COLO668 (cell line): ENCODE measurements at regions not wholly inside any gene's neighbourhood (a gene's known extent, or its start where the extent isn't known, plus 50 kb on each side); places are given as distances from the start of the nearest gene placed in this dataset.

ENCODE experiments used
- DNase-seq: peaks from one replicate; lab custom pipeline; 2025; ENCODE audit not compliant: unreplicated experiment; lab: John Stamatoyannopoulos, UW

DNA sequence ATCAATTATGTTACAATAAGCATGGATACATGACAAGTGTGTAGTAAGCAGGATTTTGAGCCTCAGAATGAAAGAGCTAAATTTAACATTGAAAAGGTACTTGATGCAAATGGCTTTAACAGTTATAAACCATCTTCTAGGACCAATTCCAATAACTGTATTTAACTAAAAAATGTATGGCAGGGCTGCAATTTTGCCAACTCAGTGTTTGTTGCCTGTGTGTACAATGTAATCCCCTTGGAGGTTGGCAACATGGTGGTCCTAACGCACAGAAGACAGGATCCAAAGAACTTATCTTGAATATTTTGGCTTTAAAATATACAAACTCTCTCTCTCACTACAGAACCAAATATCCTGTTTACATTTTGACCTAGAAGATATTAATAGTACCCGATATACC, 2314.1 kb downstream of the LRRC4C start:
- no peak for DNase-seq

DNA sequence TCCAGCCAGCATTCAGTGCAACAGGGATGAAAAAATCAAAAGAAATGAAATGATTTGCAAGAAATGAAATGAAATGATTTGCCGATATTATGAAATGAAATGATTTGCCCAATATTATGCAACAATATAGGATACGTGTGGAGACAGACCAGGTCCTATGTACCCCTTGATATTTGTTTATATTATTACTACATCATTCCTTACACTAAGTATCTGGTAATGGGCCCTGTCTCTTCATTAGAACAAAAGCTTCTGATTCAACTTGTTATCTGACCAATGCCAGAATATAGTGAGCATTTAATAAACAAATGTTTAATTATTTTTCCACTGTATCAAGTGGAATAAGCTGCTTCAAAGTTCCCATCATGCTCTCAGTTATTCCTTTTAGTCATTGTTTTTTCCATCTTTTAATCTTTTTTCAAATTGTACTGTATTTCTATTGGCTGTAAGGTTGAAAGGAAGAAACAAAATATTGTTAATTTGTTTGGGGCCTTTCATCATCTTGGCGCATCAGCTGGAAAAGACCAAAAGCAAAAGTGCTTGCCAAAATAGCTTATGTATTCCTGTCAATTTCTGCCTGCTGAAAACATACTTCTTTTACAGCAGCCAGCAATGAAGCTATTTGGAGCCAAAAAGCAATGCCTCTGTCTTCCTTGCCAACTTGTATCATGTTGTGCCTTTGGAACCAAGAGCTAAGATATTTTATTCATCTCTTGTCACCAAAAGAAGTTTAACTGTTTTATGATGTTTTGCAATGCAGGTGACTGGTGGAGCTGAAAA, 2314.9 kb downstream of the LRRC4C start:
- no peak for DNase-seq

DNA sequence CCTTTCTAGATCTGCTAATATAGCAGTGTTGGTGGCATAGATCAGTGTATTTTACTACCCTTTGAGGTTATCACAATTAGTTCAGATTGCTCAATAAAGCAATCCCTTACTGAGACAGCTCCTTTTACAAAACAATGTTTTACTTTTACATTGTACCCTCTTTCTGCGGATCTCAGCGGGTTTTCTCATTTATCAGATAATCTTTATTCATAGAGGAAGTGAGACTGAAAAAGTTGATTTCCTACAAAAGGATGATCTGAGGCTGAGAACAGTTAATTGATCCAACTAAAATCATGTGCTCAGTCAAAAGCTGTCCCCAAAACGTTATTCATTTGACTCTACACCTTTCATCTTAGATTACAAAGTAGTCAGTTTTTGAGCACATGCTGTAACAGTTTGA, 2319.9 kb downstream of the LRRC4C start:
- no peak for DNase-seq

DNA sequence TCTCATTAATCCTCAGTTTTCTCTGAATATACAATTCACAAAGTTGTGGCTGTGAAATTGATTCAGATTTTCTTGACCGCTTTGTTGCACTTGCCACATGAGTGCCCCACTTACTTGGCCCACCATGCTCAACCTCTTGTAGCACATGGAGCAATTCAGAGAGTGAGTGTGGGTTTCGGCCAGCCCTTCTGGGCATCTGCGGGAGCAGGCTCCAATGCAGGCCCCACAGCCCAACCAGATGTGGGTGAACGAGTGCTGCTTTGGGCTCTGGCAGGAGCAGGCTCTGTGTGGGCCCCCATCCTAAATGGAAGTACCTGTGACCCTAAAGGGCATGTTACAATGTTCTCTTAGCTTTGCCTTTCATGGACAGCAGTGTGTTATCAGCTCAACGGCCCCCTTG, 2338.6 kb downstream of the LRRC4C start:
- DNase-seq, result no peak

DNA sequence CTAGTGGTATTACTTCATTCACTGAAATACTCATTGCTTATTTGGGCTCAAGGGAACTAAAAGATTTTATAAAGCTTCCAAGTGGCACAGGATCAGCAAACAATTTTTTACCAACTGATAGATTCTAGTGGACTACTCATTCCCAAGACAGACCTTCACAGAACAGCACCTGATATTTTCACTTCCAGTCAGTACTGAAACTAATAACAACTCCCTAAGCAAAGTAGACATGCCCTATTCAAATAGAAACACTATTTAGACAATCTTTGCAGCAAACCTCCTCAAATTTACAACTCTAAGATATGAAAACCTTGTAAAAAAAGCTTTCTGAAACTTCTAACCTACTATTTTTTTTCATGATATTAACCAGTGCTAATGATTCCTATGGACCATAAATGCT, 2345.8 kb downstream of the LRRC4C start:
- DNase-seq, result no peak

DNA sequence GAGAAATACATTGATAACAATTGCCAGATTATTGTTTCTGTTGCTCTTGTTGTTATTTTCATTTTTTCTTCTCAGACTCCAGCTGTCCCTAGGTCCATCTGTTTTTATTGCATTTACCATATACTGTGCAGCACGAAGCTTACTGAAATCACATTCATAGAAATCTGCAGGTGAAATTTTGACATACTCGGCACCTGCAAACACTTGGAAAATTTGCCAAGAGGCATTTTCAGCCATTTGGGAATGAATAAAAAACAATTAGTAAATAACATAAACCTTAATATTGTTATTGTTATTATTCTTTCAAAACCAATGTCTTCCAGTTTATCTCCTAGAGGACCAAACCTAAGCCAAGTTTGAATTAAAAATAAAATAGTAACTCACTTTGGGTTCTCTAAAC, 2357.2 kb downstream of the LRRC4C start:
- no peak for DNase-seq

DNA sequence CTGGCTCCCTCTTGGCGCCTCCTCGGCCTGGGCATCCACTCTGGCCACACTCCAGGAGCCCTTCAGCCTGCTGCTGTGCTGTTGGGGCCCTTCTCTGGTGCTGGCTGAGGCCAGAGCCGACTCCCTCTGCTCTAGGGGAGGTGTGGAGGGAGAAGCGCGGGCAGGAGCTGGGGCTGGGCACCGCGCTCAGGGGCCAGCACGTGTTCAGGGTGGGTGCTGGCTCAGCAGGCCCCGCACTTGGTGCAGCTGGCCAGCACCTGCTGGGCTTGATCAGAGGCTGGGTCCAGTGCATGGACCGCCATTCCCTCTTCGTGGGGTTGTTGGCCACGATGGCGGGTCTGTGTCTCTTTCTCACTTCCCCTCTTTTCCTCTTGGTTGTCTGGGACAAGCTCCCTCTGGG, 2381.0 kb downstream of the LRRC4C start:
- DNase-seq, result no peak

DNA sequence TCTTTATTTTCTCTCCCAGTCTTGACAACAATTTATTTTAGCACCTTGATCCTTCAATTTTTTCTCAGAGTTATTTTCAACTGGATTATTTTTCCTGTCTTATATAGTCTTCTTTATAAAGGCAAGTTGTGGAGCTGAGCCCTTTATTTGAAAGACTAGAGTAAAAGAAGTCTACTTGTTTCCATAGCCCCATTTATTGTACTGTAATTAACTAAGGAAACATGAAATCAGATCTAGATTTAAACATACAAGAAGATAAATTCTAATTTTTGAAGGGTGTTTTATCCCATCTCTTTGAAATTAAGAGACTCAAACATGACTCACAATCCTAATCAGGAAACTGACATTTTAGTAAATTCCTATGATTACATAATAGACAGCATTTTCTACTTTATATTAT, 2421.8 kb downstream of the LRRC4C start:
- DNase-seq, result no peak

DNA sequence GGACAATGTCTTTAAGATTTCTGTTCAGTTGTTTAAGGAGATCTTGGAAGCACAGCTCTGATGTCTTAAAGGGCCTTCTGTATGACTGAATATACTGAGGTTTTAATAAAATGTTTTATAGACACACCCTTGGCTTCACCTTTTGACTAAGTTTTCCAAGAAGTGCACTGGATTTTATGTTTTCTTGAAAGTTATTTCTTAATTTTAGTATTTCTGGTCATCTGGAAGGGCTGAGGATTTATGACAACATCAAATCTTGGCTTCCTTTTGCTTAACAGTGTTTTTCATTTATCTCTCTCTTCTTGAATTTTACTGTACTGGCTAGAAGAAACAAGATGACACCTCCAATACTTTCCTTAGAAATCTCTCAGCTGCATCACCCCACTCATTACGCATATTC, 2423.4 kb downstream of the LRRC4C start:
- DNase-seq, result no peak

DNA sequence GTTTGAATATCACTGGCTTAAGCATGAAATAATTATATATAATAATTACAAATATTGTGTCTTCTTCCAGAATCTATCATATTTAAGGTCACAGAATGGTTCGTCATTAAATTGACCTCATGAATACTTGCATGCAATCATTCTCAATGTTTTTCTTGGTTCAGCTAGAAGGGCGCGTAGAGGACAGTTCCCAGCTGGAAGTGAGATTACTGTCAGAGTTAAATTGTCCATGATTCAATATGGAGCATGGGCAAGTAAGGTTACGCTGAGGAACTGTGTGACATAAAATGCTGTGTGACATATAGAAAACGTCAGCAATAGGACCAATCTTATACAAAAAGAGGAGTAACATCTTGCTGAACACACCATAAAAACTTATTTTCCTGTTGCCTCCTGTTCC, 2423.5 kb upstream of the RAG2 start:
- no peak for DNase-seq

DNA sequence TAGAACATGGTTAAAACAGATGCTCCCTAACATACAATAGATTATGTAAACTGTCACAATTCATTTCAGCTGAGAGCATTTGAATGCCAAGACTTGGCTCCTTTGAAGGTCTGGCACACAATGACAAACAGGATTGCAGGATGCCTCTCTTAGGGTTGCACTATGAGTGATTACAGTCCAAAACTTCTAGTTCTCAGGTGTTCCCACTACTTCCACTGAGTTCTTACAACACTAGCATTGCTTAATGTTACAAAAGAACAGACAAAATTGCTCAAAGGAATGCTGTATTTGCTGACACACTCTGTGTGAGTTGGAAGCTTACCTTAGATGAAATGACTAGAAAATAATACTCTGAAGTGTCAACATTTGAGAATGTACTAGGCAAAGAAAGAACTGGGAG, 2413.8 kb upstream of the RAG2 start:
- no peak for DNase-seq

DNA sequence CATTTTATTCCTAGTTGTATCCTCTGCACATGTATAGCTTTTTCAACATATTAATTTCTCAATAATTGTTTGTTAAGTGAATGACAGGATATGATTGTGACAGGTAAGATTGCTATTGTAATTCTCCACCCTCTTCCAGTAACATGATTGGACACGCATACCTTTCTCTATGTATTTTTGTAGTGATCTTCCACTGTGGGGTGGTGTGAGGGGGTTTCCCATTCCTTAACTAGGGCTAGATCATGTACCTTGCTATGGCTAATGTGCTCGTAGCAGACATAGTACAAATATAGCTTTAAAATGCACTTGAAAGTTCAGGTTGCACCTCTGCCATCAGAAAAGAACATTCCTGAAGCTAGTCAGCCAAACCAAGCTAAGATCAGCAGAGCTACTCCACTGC, 2392.8 kb upstream of the RAG2 start:
- DNase-seq, result no peak

DNA sequence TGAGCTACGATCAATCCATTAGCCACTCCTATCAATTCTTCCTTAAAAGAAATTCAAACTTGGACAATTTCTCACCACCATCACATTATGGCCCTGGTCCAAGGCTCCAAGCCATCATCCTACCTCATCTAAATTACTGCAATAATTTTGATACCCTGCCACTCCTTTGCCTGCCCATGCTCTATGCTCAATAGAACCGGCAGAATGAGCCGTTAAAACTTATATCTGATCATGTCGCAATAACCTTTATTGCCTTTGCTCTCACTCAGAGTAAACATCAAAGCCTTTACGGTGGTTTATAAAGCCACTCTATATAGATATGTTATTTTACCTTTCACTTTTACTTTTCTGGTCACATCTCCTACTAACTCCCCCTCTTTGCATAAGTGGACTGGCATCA, 2392.1 kb upstream of the RAG2 start:
- no peak for DNase-seq

DNA sequence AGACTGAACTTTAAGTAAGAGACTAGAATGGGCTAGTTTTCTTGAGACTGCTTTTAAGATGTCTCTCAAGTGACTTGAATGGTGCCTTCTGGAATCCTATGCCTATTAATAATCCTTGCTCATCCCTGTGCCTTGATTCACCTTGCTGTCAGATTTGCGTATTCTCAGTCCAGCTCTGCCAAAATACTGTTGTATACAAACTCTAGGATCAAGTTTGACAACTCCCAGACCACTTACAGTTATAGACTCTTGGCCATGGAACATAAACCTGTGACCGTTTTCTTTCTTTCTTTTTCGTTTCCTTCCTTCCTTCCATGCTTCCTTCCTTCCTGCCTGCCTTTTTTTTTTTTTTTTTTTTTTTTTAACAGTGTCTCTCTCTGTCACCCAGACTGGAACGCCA, 2390.9 kb upstream of the RAG2 start:
- no peak for DNase-seq

DNA sequence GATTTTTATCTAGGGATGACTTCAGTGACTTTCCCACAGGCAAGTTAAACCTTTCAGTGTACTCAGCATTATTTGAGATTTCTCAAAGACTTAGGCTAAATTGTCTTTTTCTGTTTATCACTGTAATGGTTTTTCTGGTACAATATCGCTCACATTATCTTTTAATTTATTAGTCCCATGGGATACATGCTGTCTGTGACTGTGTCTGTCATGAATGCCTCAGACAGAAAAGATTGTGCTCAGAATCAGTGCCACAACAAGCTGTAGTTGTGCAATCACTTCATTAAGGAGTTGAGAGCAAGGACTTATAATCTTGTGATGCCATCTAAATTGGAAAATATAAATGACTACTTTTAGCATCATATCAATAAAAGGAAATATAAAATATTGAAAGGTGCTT, 2374.2 kb upstream of the RAG2 start:
- DNase-seq, result no peak

DNA sequence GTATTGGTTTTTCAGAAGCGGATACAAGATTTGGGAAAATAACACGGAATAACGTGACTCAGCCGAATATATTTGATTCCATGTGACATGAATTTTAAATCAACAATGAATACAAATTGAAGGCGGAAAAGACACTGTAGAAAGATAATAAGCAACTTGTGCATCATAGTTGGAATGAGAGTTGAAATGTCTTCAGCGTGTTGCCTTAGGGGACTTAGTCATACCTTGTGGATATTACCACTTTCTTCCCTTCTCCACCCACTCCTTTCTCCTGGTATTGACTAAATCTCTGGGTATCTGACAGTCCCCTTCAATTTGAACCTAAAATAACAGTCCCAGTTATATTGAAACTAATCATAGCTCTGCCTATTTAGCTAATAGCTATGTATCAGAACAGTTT, 2373.1 kb upstream of the RAG2 start:
- no peak for DNase-seq

DNA sequence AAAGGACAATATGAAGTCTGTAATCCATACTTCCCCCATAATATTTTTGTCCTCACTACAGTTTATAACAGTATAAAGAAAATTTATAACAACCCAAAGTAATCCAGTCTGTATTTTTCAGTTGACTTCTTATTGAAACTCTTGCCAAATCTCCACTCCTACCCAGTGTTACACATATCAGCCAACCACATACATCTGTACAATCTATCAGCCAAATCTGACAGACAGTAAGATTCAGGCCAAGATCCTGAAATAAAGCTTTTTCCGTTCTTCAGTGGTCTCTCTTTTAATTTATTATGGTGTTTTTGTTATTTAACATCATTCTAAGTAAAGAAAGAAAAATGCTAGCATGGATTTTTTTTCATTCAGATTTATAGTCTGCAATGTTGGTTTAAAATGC, 2370.9 kb upstream of the RAG2 start:
- DNase-seq, result no peak

DNA sequence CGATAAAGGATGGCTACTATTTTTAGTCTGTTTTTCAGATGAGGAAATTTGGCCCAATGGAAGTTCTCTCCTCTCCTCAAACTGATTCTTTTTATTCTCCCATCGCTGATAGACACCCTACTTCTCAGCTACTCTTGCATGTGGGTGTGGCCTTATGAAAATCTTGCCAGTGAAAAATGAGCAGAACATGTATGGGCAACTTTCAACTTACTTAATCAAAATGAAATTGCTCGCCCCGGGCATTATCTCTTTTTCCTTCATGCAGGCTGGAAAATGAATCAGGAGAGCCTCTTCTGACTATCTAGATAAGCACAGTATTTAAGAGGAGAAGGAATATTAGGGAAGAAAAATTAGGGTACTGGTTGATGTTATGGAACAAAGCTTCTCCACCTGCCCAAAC, 2354.7 kb upstream of the RAG2 start:
- DNase-seq, result no peak

DNA sequence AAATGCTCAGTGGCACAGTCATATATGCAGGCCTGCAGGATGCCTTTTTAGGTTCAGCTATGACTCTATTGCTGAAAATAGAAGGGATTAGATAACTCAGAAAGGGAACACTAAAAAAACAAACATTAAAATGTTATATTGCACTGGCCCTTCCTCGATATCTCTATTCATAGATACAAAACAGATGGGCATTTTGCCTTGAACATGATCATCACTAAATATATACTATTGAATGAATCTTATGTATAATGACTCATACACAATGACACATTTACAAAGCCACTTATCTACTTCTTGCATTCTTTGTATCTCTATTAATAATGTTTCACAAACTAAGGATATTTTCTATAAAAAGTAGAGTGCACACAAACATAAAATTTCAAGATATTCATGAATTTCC, 2352.8 kb upstream of the RAG2 start:
- no peak for DNase-seq

DNA sequence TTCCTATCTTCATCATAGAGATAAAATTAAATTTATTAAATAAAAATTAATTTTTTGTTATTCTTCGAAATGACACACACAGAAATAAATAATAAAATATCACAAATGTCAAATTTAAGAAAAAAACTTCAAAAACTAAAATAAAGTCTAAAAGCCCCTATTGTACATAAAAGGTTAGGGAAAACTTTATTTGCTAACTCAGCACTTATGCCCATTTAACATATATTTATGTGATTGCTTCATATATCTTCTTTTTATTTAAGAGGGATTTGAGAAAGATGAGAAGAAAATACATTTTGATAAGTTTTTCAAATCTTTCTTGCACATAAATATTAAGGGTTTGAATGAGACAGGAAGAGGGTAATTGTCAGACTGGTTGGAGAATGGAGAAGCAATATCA, 2350.4 kb upstream of the RAG2 start:
- DNase-seq, result no peak

DNA sequence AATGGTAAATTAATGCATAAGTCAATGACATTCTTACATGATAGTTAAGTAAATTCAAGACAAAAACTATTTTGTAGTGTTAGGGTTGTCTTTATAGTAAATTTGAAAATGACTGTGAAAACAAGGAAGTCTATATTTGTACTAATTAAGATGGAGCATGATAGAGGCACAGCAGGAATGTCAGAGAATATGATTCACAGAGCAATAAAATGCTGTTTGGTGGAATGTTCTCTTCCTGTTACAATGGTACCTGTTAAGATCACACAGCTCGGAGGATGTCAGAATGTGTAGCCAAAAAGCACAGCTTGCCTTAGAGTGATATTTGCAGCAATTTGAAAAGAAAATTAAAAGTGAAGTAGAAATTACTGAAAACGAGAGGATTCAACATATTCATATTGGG, 2339.7 kb upstream of the RAG2 start:
- no peak for DNase-seq

DNA sequence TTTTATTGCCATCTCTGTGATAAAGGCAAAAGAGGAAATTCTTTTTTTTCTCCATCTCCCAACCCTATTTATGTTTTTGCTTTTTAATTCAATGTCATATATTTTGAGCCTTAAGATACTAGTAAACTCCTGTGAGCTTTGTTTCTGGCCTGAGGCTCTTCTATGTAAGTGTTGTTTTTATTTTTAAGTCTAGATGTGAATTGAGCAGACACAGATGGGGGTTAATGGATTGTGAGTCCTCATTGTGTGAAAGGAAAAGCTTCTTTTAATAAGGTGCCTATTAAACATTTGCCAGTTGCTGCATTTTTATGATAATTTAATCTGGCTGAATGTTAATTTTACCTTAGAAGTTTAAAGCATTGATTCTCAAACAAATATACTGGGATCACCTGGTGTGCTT, 2337.9 kb upstream of the RAG2 start:
- no peak for DNase-seq

DNA sequence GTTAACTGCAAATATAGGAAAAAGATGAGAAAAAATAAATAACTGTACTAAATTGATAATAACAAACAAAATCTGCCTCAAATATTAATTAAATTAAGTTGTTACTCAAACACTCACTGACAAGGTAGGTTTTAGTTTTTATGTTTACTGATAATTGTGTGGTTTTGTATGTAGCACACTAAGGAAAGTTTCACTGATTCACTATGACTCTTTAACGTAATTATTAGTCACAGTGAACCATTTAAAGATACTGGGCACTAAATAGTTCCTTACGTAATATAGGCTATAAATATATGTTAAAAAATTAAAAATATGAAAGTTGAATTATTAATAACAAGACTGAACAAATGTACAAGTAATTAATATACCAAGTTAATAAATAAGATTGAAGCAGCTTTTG, 2330.0 kb upstream of the RAG2 start:
- no peak for DNase-seq

DNA sequence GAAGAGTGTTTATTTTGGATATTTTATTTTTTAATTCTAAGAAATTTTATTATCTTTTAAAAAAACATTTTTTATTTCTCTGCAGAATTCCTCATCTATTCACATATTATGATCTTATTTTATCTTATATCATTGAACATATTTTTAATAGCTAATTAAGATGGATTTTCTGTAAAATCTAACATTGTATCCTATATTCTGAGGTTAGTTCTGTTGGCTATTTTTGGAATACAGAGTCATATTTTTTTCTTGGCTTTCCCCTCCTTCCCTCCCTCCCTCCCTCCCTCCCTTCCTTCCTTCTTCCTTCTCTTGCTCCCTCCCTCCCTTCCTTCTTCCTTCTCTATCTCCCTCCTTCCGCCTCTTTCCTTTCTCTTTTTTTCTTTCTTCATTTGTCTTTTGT, 2326.6 kb upstream of the RAG2 start:
- DNase-seq, result no peak
